ENCODE measurements at regions not wholly inside any gene's neighbourhood (a gene's known extent, or its start where the extent isn't known, plus 50 kb on each side); places are given as distances from the start of the nearest gene placed in this dataset.

DNA sequence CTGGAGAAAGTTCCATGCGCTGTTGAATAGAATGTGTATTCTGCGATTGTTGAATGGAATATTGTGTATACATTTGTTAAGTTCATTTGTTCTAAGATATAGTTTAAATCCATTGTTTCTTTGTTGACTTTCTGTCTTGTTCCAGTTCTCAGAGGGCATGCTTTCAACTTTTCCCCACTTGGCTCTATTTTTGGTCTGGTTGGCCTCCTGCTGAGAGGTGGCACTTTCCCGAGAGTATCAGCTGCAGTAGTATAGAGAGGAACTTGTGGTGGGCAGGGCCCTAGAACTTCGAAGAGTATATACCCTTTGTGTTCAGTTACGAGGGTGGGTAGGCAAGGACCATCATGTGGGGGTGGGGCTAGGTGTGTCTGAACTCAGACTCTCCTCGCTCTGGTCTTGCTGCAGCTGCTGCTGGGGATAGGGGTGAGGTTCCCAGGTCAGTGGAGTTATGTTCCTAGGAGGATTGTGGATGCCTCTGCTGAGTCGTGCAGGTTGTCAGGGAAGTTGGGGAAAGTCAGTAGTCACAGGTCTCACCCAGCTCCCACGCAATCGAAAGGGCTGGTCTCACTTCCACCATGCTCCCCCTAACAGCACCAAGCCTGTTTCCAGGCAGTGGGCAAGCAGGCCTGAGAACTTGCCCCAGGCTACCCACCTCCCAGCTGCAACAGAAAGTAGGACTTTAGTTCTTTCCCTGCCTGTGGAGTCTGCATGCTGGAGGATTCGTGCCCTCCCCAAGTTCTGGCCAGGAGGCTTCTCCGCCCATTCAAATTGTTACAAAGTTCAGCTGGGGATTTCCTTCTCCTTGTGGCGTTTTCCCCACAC, 118.9 kb upstream of the SSTR4 start:
- no peak for TF ChIP-seq EZH2 (IDR thresholded peaks at IDR 0.05; ENCODE audit: borderline replicate concordance, control insufficient read depth, low read depth, low read length)
- TF ChIP-seq, protein P1, sequence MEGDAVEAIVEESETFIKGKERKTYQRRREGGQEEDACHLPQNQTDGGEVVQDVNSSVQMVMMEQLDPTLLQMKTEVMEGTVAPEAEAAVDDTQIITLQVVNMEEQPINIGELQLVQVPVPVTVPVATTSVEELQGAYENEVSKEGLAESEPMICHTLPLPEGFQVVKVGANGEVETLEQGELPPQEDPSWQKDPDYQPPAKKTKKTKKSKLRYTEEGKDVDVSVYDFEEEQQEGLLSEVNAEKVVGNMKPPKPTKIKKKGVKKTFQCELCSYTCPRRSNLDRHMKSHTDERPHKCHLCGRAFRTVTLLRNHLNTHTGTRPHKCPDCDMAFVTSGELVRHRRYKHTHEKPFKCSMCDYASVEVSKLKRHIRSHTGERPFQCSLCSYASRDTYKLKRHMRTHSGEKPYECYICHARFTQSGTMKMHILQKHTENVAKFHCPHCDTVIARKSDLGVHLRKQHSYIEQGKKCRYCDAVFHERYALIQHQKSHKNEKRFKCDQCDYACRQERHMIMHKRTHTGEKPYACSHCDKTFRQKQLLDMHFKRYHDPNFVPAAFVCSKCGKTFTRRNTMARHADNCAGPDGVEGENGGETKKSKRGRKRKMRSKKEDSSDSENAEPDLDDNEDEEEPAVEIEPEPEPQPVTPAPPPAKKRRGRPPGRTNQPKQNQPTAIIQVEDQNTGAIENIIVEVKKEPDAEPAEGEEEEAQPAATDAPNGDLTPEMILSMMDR (IDR thresholded peaks at IDR 0.05 in 2 of 3, conservative IDR thresholded peaks at IDR 0.05 in 1 of 3; ENCODE audit: control insufficient read depth in 2 of 3, extremely low read depth in 1 of 3, insufficient read depth in 1 of 3, low read depth in 3 of 3, low read length in 3 of 3) = no peak
- TF ChIP-seq, protein P2, sequence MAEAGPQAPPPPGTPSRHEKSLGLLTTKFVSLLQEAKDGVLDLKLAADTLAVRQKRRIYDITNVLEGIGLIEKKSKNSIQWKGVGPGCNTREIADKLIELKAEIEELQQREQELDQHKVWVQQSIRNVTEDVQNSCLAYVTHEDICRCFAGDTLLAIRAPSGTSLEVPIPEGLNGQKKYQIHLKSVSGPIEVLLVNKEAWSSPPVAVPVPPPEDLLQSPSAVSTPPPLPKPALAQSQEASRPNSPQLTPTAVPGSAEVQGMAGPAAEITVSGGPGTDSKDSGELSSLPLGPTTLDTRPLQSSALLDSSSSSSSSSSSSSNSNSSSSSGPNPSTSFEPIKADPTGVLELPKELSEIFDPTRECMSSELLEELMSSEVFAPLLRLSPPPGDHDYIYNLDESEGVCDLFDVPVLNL (IDR thresholded peaks at IDR 0.05; ENCODE audit: low read depth, low read length) = no peak
- no peak for TF ChIP-seq POLR2AphosphoS5 (IDR thresholded peaks at IDR 0.05; ENCODE audit: low read length)
- TF ChIP-seq CBFB (IDR thresholded peaks at IDR 0.05; ENCODE audit: low read depth) = no peak

Measured in GM12878 (cell line).